T-cell (primary cell): ENCODE measurements at regions not wholly inside any gene's neighbourhood (a gene's known extent, or its start where the extent isn't known, plus 50 kb on each side); places are given as distances from the start of the nearest gene placed in this dataset.

Source experiments
- ATAC-seq, 4 experiments: fragments of 200-7000 bp in 3 of 4; fragments of 150-1000 bp in 1 of 4; cut with Tn5 transposase; replicated peaks in 1 of 4; 1 replicate in 3 of 4; 2 replicates in 1 of 4; pipeline ENCODE4 v1.10.0; 2021; ENCODE audit warnings: moderate library complexity in 3 of 4, mild to moderate bottlenecking in 2 of 4, moderate number of reproducible peaks in 1 of 4
- CTCF ChIA-PET, 2 donors: fragments of 300-600 bp; sonication (Branson Sonifier 250); formaldehyde crosslinking; loops; one replicate each; lab custom pipeline; 2022; ENCODE audit warnings: antibody characterized with exemption in 2 of 2; lab: Charles Lee
- POLR2A ChIA-PET, 2 donors: fragments of 300-600 bp; sonication (Branson Sonifier 250); formaldehyde crosslinking; loops; one replicate each; lab custom pipeline; 2022; ENCODE audit warnings: antibody characterized with exemption in 2 of 2; lab: Charles Lee
- DNase-seq, 35 experiments: peaks; one replicate each; pipeline versions ENCODE4 v3.0.0 to v3.0.0-alpha.2; 2013 to 2023
- H3K27ac ChIP-seq: one replicate; pipeline ENCODE4 v1.5.1; 2013; ENCODE audit warnings: low read length
- H3K27me3 ChIP-seq, 2 experiments: replicated peaks in 1 of 2; 1 replicate in 1 of 2; 2 replicates in 1 of 2; pipeline versions ENCODE4 v1.6.1 to v1.7.0; 2013; ENCODE audit warnings: low read length in 1 of 2, mixed read lengths in 1 of 2; ENCODE audit not compliant: control insufficient read depth in 2 of 2, insufficient read depth in 2 of 2; ENCODE audit errors: extremely low read depth in 1 of 2
- H3K36me3 ChIP-seq, 2 donors: 1 replicate in 1 of 2; 2 replicates in 1 of 2; pipeline versions ENCODE4 v1.6.1 to v1.7.0; 2013; ENCODE audit warnings: low read length in 1 of 2; ENCODE audit not compliant: control insufficient read depth in 2 of 2, insufficient read depth in 1 of 2; ENCODE audit errors: extremely low read depth in 1 of 2
- H3K4me1 ChIP-seq, 2 experiments: 1 replicate in 1 of 2; 2 replicates in 1 of 2; pipeline versions ENCODE4 v1.6.1 to v1.7.0; 2013; ENCODE audit warnings: low read length in 2 of 2, mixed read lengths in 1 of 2; ENCODE audit not compliant: insufficient read depth in 2 of 2, control insufficient read depth in 1 of 2; ENCODE audit errors: extremely low read depth in 1 of 2
- H3K4me3 ChIP-seq, 2 donors: 1 replicate in 1 of 2; 2 replicates in 1 of 2; pipeline versions ENCODE4 v1.5.1 to v1.7.0; 2013; ENCODE audit warnings: mild to moderate bottlenecking in 2 of 2, low read length in 1 of 2, moderate library complexity in 1 of 2; ENCODE audit not compliant: control insufficient read depth in 1 of 2; ENCODE audit errors: extremely low read depth in 1 of 2
- H3K9me3 ChIP-seq: 2 replicates; pipeline ENCODE4 v1.7.0; 2013
- H3K27ac Mint-ChIP-seq, 2 donors: one replicate each; pipeline ENCODE4 v1.8.0; 2020 to 2021; ENCODE audit warnings: mild to moderate bottlenecking in 2 of 2, mixed read lengths in 2 of 2
- H3K27me3 Mint-ChIP-seq, 2 donors: one replicate each; pipeline ENCODE4 v1.8.0; 2021 to 2022; ENCODE audit warnings: mixed read lengths in 2 of 2
- H3K36me3 Mint-ChIP-seq: one replicate; pipeline ENCODE4 v1.8.0; 2021; ENCODE audit warnings: mixed read lengths
- H3K4me1 Mint-ChIP-seq, 3 donors: one replicate each; pipeline ENCODE4 v1.8.0; 2020 to 2022; ENCODE audit warnings: mixed read lengths in 3 of 3, mild to moderate bottlenecking in 1 of 3
- H3K4me3 Mint-ChIP-seq, 3 donors: one replicate each; pipeline ENCODE4 v1.8.0; 2020 to 2022; ENCODE audit warnings: mild to moderate bottlenecking in 3 of 3, mixed read lengths in 3 of 3, moderate library complexity in 3 of 3
- H3K9me3 Mint-ChIP-seq, 3 donors: one replicate each; pipeline ENCODE4 v1.8.0; 2020 to 2022; ENCODE audit warnings: mixed read lengths in 3 of 3
- WGBS: methylation state at CpG from one replicate; pipeline ENCODE4 v1.1.5; 2013; ENCODE audit warnings: missing lambda C conversion rate; ENCODE audit not compliant: insufficient coverage; 5-methylcytosine and 5-hydroxymethylcytosine counted together

GRCh38 chr6:145547594-145548335, 187.6 kb downstream of the EPM2A start:
- 76% methylated on average over 4 of the region's 4 CpGs for WGBS
- Histone ChIP-seq H3K4me3 (no peak overlapping the region), H3K36me3 (no peaks in the 10 kb centered on the region), H3K9me3 (no peaks in the 10 kb centered on the region), H3K4me1 (no peaks in the 10 kb centered on the region), H3K27ac (no peak overlapping the region), H3K27me3 (no peaks in the 10 kb centered on the region)
- Mint-ChIP-seq H3K27me3 (no peaks in the 10 kb centered on the region), H3K9me3 (no peaks in the 10 kb centered on the region), H3K27ac (no peak overlapping the region), H3K36me3 (no peaks in the 10 kb centered on the region), H3K4me3 (no peak overlapping the region), H3K4me1 (no peaks in the 10 kb centered on the region)
- ChIA-PET POLR2A (no interaction called here), CTCF (no interaction called here)
- ATAC-seq = no peak
- no peak for DNase-seq

- ATAC-seq (no peak), DNase-seq (no peak)
- H3K4me1 Mint-ChIP-seq = no peaks in the 10 kb centered on the region
- POLR2A ChIA-PET = interaction anchor here in 1 of 2 donors (0.7 kb wide), 1 partner anchor 342 kb away, joined by 3 read pairs; no protein-coding TSS in a partner anchor
- H3K9me3 ChIP-seq = no peaks in the 10 kb centered on the region
- H3K27me3 Mint-ChIP-seq = peaks cover 0 to 5% of the 10 kb centered on the region in 2 donors
- H3K9me3 Mint-ChIP-seq = no peaks in the 10 kb centered on the region
- WGBS = no CpG with 5 or more reads among the region's 3 CpGs
- H3K27me3 ChIP-seq = no peaks in the 10 kb centered on the region
- H3K27ac ChIP-seq = no peak overlapping the region
- CTCF ChIA-PET = no interaction called here
- H3K36me3 ChIP-seq = no peaks in the 10 kb centered on the region
- H3K36me3 Mint-ChIP-seq = no peaks in the 10 kb centered on the region
- H3K4me1 ChIP-seq = no peaks in the 10 kb centered on the region
- no peak overlapping the region for H3K4me3 ChIP-seq
- no peak overlapping the region for H3K4me3 Mint-ChIP-seq
- no peak overlapping the region for H3K27ac Mint-ChIP-seq
These were observed 186.2 kb downstream of the EPM2A start for GRCh38 chr6:145548933-145549648.

- Histone ChIP-seq H3K36me3 (no peaks in the 10 kb centered on the region), H3K4me1 (no peaks in the 10 kb centered on the region), H3K4me3 (no peak overlapping the region), H3K9me3 (no peaks in the 10 kb centered on the region), H3K27ac (no peak overlapping the region), H3K27me3 (no peaks in the 10 kb centered on the region)
- DNase-seq (no peak), ATAC-seq (no peak)
- H3K4me1 Mint-ChIP-seq = no peaks in the 10 kb centered on the region
- no peaks in the 10 kb centered on the region for H3K36me3 Mint-ChIP-seq
- no peak overlapping the region for H3K4me3 Mint-ChIP-seq
- H3K27ac Mint-ChIP-seq = no peak overlapping the region
- H3K9me3 Mint-ChIP-seq = no peaks in the 10 kb centered on the region
- ChIA-PET CTCF (no interaction called here), POLR2A (no interaction called here)
- H3K27me3 Mint-ChIP-seq = peaks cover 0 to 7% of the 10 kb centered on the region in 2 donors
These were observed 184.2 kb downstream of the EPM2A start for GRCh38 chr6:145551164-145551563.

- H3K4me1 ChIP-seq = no peaks in the 10 kb centered on the region
- Mint-ChIP-seq H3K36me3 (no peaks in the 10 kb centered on the region), H3K9me3 (no peaks in the 10 kb centered on the region), H3K4me3 (no peak overlapping the region), H3K4me1 (no peaks in the 10 kb centered on the region), H3K27me3 (peaks cover 2 to 16% of the 10 kb centered on the region in 2 donors), H3K27ac (no peak overlapping the region)
- no peak overlapping the region for H3K4me3 ChIP-seq
- no peaks in the 10 kb centered on the region for H3K9me3 ChIP-seq
- H3K27me3 ChIP-seq = no peaks in the 10 kb centered on the region
- WGBS = no CpG with 5 or more reads among the region's 1 CpG
- ChIA-PET POLR2A (no interaction called here), CTCF (interaction anchor here (0.5 to 0.6 kb wide), 2 partner anchors 46 to 55 kb away, joined by 3 read pairs; no protein-coding TSS in a partner anchor)
- DNase-seq = no peak
- no peak overlapping the region for H3K27ac ChIP-seq
- no peaks in the 10 kb centered on the region for H3K36me3 ChIP-seq
- ATAC-seq = no peak
These were observed 180.2 kb downstream of the EPM2A start for GRCh38 chr6:145555084-145555483.

GRCh38 chr6:145557474-145557873, 177.8 kb downstream of the EPM2A start:
- H3K27ac Mint-ChIP-seq = no peak overlapping the region

GRCh38 chr6:145559836-145560235, 175.5 kb downstream of the EPM2A start:
- no peaks in the 10 kb centered on the region for H3K27me3 ChIP-seq
- H3K4me3 Mint-ChIP-seq = no peak overlapping the region
- no peak overlapping the region for H3K27ac ChIP-seq
- no peak overlapping the region for H3K4me3 ChIP-seq
- H3K4me1 Mint-ChIP-seq = no peaks in the 10 kb centered on the region
- DNase-seq = no peak
- WGBS = 29% methylated on average over 1 of the region's 1 CpG
- H3K27ac Mint-ChIP-seq = no peak overlapping the region
- H3K27me3 Mint-ChIP-seq = peaks cover 2 to 12% of the 10 kb centered on the region in 2 donors
- H3K36me3 ChIP-seq = no peaks in the 10 kb centered on the region
- H3K36me3 Mint-ChIP-seq = no peaks in the 10 kb centered on the region
- no peaks in the 10 kb centered on the region for H3K9me3 ChIP-seq
- ChIA-PET CTCF (no interaction called here), POLR2A (no interaction called here)
- no peaks in the 10 kb centered on the region for H3K9me3 Mint-ChIP-seq
- ATAC-seq = no peak
- H3K4me1 ChIP-seq = no peaks in the 10 kb centered on the region

More at GRCh38 chr6:145557474-145557873, 177.8 kb downstream of the EPM2A start:
- no peaks in the 10 kb centered on the region for H3K4me1 Mint-ChIP-seq
- Histone ChIP-seq H3K9me3 (no peaks in the 10 kb centered on the region), H3K27ac (no peak overlapping the region), H3K27me3 (no peaks in the 10 kb centered on the region), H3K36me3 (no peaks in the 10 kb centered on the region), H3K4me1 (no peaks in the 10 kb centered on the region), H3K4me3 (no peak overlapping the region)
- ChIA-PET POLR2A (no interaction called here), CTCF (interaction anchor here in 1 of 2 donors (0.9 kb wide), 1 partner anchor 76 kb away, joined by 3 read pairs; no protein-coding TSS in a partner anchor)
- H3K27me3 Mint-ChIP-seq = peaks cover 2 to 16% of the 10 kb centered on the region in 2 donors
- no peak overlapping the region for H3K4me3 Mint-ChIP-seq
- ATAC-seq = no peak
- no peaks in the 10 kb centered on the region for H3K36me3 Mint-ChIP-seq
- no peaks in the 10 kb centered on the region for H3K9me3 Mint-ChIP-seq
- DNase-seq = no peak
